T-helper 9 cell (primary cell): ENCODE measurements at regions not wholly inside any gene's neighbourhood (a gene's known extent, or its start where the extent isn't known, plus 50 kb on each side); places are given as distances from the start of the nearest gene placed in this dataset.
"Not testable (repeated sequence)": the region's sequence is repeated elsewhere in the genome, so short reads cannot be mapped to it uniquely, and the experiment has no call there.

Experiments used
- DNase-seq: peaks from one replicate; pipeline ENCODE4 v3.0.0-alpha.2; 2020

DNA sequence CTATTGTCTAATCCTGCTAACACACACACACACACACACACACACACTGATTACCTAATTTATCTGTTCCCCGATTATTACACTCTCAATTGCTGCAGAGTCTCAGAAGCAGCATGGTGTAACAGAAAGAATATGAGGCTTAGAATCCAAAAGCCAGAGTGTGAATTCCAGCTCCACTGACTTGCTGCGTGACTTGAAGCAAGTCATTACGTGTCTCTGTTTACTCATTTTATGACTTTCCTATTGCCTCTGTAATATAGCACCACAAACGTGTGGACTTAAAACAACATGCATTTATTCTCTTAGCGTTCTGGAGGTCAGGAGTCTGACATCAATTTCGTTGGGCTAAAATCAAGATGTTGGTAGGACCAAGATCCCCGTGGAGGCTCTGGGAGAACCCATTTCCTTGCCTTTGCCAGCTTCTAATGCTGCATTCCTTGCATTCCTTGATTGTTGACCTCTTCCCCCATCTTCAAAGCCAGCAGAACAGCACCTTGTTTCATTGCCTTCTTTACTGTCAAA, 55.9 kb upstream of the ATP5PO start:
- DNase-seq = no peak

- no peak for DNase-seq
These were observed 54.0 kb upstream of the ATP5PO start for GRCh38 chr21:33969581-33969980.

- no peak for DNase-seq
These were observed 53.4 kb upstream of the ATP5PO start for GRCh38 chr21:33968995-33969348.

DNA sequence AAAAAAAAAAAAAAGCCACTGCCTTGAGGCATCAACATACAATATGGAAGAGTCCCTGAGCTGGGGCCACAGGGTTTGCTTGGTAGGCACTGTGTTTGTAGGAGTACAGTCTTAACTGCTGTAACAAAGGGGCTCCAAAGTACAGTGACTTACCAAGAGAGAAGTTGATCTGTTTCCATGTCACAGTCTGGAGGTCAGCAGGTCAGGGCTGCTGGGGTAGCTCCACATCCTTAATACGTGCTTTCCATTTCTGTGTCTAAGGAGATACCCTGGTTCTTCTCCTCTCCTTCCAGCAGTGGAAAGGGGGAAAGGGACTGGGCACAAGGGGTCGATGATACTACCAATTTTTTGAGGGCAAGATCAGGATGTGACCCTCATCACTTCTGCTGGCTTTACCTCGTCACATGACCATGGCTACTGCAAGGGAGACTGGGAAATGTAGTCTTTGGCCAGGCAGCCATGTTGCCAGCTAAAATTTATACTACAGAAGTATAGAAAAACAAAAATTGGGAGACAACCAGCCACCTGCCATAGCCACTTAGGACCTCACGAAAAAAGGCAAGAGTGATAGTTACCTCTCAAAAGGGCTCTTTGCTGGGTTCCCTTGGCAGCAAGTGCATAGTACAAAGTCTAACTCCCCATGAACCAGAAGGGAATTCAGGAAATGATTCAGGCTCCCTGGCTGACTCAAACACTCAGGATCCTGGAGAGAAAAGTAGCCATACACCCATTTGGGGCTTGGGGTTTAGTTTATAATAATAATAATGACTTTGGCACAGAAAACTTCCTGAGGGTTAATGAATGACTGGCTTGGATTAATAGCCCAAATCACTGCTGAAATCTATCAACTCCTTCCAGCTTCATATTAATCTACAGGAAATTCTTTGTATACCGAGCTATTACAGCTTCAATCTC, 52.7 kb upstream of the ATP5PO start:
- no peak for DNase-seq

DNA sequence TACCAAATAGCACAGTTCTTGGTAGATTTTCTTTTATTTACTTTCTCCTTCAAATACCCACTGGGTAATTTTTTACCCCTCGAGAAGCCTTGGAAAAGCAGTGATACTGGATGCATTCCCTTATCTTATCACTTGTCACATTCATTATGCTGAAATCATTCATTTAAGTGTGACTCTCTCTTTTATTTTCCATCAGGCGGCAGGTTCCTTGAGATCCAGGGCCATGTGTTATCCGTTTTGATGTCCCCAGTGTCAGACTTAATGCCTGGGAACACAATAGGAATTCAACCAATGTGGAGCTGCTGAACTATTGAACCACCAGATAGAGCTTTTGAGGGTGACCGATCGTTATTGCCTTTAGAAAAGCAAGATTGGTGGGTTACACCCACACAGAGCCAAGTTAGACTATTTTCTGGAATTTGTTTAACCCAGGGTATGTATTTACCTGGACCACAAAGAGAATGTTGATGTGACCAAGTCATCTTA, 51.5 kb upstream of the ATP5PO start:
- DNase-seq = no peak

GRCh38 chr21:33966324-33966949, 50.8 kb upstream of the ATP5PO start:
- DNase-seq = no peak

DNA sequence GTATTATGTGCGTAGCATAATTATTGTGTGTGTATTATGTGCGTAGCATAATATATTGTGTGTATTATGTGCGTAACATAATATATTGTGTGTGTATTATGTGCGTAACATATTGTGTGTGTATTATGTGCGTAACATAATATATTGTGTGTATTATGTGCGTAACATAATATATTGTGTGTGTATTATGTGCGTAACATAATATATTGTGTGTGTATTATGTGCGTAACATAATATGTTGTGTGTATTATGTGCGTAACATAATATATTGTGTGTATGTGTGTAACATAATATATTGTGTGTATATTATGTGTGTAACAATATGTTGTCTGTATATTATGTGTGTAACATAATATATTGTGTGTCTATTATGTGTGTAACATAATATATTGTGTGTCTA, 50.1 kb upstream of the ATP5PO start:
- DNase-seq = not testable (repeated sequence)
